Ascending aorta (tissue), 2 donors: ENCODE measurements at regions not wholly inside any gene's neighbourhood (a gene's known extent, or its start where the extent isn't known, plus 50 kb on each side); places are given as distances from the start of the nearest gene placed in this dataset.

Source experiments
- DNase-seq, 2 donors: peaks; one replicate each; pipeline ENCODE4 v3.0.0-alpha.2; 2019; ENCODE audit warnings: low spot score in 2 of 2
- H3K27ac ChIP-seq, 2 donors: fragments of 200-600 bp; sonication (generic); one replicate each; pipeline ENCODE4 v1.5.1; 2016 to 2017; ENCODE audit warnings: mild to moderate bottlenecking in 1 of 2
- H3K27me3 ChIP-seq: fragments of 200-600 bp; sonication (generic); one replicate; pipeline ENCODE4 v1.5.1; 2017
- H3K36me3 ChIP-seq, 2 donors: fragments of 200-600 bp; sonication (generic); one replicate each; pipeline ENCODE4 v1.5.1; 2016
- H3K4me1 ChIP-seq, 2 donors: fragments of 200-600 bp; sonication (generic); one replicate each; pipeline ENCODE4 v1.5.1; 2016 to 2017; ENCODE audit warnings: mild to moderate bottlenecking in 1 of 2
- H3K4me3 ChIP-seq, 2 donors: fragments of 200-600 bp; sonication (generic); one replicate each; pipeline ENCODE4 v1.5.1; 2016 to 2017; ENCODE audit warnings: mild to moderate bottlenecking in 1 of 2
- H3K9me3 ChIP-seq, 2 donors: fragments of 200-600 bp; sonication (generic); one replicate each; pipeline ENCODE4 v1.5.1; 2016
- intact Hi-C: fragments of 100-400 bp; cut with DNase I; formaldehyde crosslinking; loops from one replicate; pipeline ENCODE4 v1.15.1; 2023
- TF ChIP-seq, protein P1 (sequence below), 3 experiments: fragments of 200-600 bp in 2 of 3; fragments of 450-650 bp in 1 of 3; sonication (generic) in 2 of 3; IDR thresholded peaks; one replicate each; pipeline ENCODE4 v1.5.1; 2016 to 2019; ENCODE audit warnings: antibody characterized with exemption in 3 of 3, mild to moderate bottlenecking in 1 of 3, moderate library complexity in 1 of 3

DNA sequence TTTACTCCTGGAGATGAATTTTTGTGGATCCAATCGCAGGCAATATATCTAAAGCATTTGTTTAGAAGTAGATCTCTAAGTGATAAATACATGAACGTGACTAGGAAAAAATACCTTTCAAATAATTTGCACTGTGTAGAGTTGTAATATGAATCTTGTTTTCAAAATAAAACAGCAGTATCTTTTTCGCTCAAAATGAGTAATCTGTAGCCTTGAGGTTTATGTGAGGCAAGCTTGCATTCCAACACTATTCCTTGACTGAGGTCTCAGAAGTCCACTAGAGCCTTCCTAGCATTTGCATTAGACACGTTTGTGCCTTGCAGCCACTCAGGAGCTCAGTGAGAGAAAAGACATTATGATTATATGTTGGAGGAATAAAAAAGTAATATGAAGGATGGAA, 138.3 kb upstream of the ROBO1 start:
- no peaks in the 10 kb centered on the region for H3K4me1 ChIP-seq
- intact Hi-C loops, result no loop called here
- no peak for DNase-seq
- no peak overlapping the region for H3K4me3 ChIP-seq
- no peaks in the 10 kb centered on the region for H3K36me3 ChIP-seq
- TF ChIP-seq, protein P1, sequence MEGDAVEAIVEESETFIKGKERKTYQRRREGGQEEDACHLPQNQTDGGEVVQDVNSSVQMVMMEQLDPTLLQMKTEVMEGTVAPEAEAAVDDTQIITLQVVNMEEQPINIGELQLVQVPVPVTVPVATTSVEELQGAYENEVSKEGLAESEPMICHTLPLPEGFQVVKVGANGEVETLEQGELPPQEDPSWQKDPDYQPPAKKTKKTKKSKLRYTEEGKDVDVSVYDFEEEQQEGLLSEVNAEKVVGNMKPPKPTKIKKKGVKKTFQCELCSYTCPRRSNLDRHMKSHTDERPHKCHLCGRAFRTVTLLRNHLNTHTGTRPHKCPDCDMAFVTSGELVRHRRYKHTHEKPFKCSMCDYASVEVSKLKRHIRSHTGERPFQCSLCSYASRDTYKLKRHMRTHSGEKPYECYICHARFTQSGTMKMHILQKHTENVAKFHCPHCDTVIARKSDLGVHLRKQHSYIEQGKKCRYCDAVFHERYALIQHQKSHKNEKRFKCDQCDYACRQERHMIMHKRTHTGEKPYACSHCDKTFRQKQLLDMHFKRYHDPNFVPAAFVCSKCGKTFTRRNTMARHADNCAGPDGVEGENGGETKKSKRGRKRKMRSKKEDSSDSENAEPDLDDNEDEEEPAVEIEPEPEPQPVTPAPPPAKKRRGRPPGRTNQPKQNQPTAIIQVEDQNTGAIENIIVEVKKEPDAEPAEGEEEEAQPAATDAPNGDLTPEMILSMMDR (IDR thresholded peaks at IDR 0.05), result no peak
- no peaks in the 10 kb centered on the region for H3K27me3 ChIP-seq
- H3K9me3 ChIP-seq, result no peaks in the 10 kb centered on the region
- no peak overlapping the region for H3K27ac ChIP-seq

DNA sequence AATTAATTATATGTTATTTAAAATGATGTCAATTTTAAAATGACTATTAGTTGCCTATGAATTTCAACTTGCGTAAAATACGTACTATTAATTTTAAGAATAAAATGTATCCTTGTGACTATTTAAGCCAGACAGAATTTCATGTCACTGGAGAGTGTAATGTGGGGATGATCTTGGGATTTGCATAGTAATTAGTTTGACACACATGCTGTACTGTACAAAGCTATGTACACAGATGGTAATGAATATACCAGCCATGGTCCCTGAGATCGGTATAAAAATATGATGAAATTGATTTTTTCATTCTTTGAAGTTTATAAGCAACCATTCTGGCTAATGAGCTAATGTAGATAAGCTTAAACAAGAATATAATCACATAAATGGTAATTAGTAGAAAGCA, 134.4 kb upstream of the ROBO1 start:
- intact Hi-C loops, result no loop called here
- TF ChIP-seq, protein P1 (IDR thresholded peaks at IDR 0.05), result no peak
- Histone ChIP-seq H3K27me3 (no peaks in the 10 kb centered on the region), H3K4me3 (no peak overlapping the region), H3K4me1 (no peaks in the 10 kb centered on the region), H3K27ac (no peak overlapping the region), H3K9me3 (no peaks in the 10 kb centered on the region), H3K36me3 (no peaks in the 10 kb centered on the region)
- no peak for DNase-seq

DNA sequence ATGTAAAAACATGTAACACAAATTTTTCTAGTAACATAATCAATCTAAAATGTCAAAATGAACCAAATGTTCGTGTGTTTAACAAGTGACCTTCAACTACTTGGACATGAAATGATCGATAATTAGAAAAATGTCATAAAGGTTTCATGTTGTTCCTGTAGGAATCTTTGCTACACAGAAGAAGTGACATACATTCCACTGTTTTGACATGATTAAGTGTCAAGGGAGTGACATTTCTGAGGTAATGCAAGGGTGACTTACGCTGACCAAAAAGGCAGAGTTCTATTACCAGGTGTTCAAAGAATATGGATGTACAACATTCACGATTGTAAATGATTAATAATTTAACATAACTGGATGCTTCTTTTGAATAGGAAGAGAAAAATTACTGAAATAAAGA, 131.1 kb upstream of the ROBO1 start:
- no peaks in the 10 kb centered on the region for H3K27me3 ChIP-seq
- intact Hi-C loops, result no loop called here
- TF ChIP-seq, protein P1 (IDR thresholded peaks at IDR 0.05), result no peak
- no peak for DNase-seq
- no peak overlapping the region for H3K27ac ChIP-seq
- no peak overlapping the region for H3K4me3 ChIP-seq
- no peaks in the 10 kb centered on the region for H3K9me3 ChIP-seq
- no peaks in the 10 kb centered on the region for H3K4me1 ChIP-seq
- H3K36me3 ChIP-seq, result no peaks in the 10 kb centered on the region

DNA sequence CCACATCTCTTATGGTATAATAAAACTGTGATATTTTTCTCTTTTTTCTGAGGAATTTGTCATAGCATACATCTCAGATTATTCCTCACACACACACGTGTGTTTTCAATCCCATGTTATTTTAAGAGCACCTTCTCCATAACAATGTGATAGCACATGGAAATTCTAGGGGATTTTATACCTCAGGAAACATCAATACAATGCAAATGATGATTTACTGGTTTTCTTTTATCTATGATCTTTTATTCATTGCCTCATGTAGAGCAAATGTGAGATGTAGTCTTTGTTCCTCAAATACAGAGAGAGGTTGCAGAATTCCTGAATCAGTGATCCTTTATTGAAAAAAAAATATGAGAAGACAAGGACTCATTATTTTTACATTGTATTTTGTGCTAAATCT, 128.3 kb upstream of the ROBO1 start:
- Histone ChIP-seq H3K36me3 (no peaks in the 10 kb centered on the region), H3K4me3 (no peak overlapping the region)

DNA sequence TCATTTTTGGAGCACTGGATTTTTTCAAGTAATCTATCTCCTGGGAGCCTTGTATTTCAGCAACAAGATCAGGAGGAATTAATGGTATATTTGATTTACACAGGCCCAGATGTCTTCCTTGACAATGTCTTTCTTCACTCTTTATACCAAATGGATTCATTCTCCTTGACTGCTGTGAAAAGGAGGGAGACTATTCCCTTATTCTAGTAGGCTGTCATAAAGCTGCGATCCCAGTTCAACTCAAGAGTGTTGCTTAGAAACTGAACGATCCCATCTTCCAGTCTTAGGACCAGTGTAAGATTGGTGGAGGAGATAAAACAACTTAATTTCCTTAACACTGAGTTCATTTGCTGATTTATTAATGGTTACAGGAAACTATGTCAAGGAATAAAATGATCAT, 119.4 kb upstream of the ROBO1 start:
- no peaks in the 10 kb centered on the region for H3K27me3 ChIP-seq
- no peak for DNase-seq
- no peak overlapping the region for H3K27ac ChIP-seq
- TF ChIP-seq, protein P1 (IDR thresholded peaks at IDR 0.05), result no peak
- H3K4me3 ChIP-seq, result no peak overlapping the region
- H3K9me3 ChIP-seq, result no peaks in the 10 kb centered on the region
- intact Hi-C loops, result no loop called here
- no peaks in the 10 kb centered on the region for H3K4me1 ChIP-seq
- no peaks in the 10 kb centered on the region for H3K36me3 ChIP-seq

More for the DNA sequence above, 128.3 kb upstream of the ROBO1 start:
- intact Hi-C loops, result no loop called here
- no peaks in the 10 kb centered on the region for H3K4me1 ChIP-seq
- H3K9me3 ChIP-seq, result no peaks in the 10 kb centered on the region
- TF ChIP-seq, protein P1 (IDR thresholded peaks at IDR 0.05), result no peak
- no peaks in the 10 kb centered on the region for H3K27me3 ChIP-seq
- no peak overlapping the region for H3K27ac ChIP-seq
- no peak for DNase-seq

DNA sequence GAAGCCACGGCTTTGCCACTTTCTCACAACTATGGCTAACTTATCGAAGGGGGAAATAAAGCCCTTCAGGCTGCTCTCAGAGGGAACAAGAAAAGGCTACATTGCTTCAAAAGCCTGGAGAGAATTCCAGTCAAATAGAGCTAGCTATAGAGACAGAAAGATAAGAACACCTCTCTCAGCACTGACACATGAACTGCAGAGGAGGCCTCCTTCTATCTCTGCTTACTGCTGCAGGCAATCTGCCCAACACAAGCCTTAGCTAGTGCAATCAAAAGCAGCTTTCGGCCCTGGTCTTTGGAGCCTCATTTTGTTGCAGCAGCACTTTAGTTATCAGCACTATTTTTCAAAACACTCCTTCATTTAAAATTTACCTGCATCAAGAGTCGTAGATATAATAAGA, 118.4 kb upstream of the ROBO1 start:
- intact Hi-C loops, result no loop called here
- no peaks in the 10 kb centered on the region for H3K36me3 ChIP-seq
- TF ChIP-seq, protein P1 (IDR thresholded peaks at IDR 0.05), result no peak
- H3K27ac ChIP-seq, result no peak overlapping the region
- no peak for DNase-seq
- H3K4me3 ChIP-seq, result no peak overlapping the region
- no peaks in the 10 kb centered on the region for H3K4me1 ChIP-seq
- no peaks in the 10 kb centered on the region for H3K9me3 ChIP-seq
- no peaks in the 10 kb centered on the region for H3K27me3 ChIP-seq
